B cell (primary cell): ENCODE measurements at regions not wholly inside any gene's neighbourhood (a gene's known extent, or its start where the extent isn't known, plus 50 kb on each side); places are given as distances from the start of the nearest gene placed in this dataset.

Experiments
- ATAC-seq: fragments of 200-7000 bp; cut with Tn5 transposase; one replicate; pipeline ENCODE4 v1.10.0; 2021; ENCODE audit warnings: low read depth, mild to moderate bottlenecking, moderate number of reproducible peaks, moderate library complexity
- CTCF ChIA-PET: fragments of 350-600 bp; sonication (Branson Sonifier 250); formaldehyde crosslinking; loops from one replicate; lab custom pipeline; 2021; ENCODE audit warnings: antibody characterized with exemption, inconsistent platforms; lab: Charles Lee
- POLR2A ChIA-PET: fragments of 350-600 bp; sonication (Branson Sonifier 250); formaldehyde crosslinking; loops from one replicate; lab custom pipeline; 2021; ENCODE audit warnings: antibody characterized with exemption; lab: Charles Lee
- DNase-seq: peaks from one replicate; pipeline ENCODE4 v3.0.0; 2013
- H2AFZ ChIP-seq: 2 replicates; pipeline ENCODE4 v1.6.1; 2012; ENCODE audit warnings: mild to moderate bottlenecking, low read depth, low read length; ENCODE audit not compliant: insufficient read depth, poor library complexity, severe bottlenecking
- H3K27ac ChIP-seq, 2 donors: 1 replicate in 1 of 2; 2 replicates in 1 of 2; pipeline ENCODE4 v1.5.1; 2012 to 2013; ENCODE audit warnings: low read length in 2 of 2, mild to moderate bottlenecking in 2 of 2, moderate library complexity in 1 of 2
- H3K27me3 ChIP-seq, 4 experiments: fragments of 200-600 bp in 1 of 4; sonication (generic) in 1 of 4; replicated peaks in 1 of 4; 1 replicate in 2 of 4; 2 replicates in 2 of 4; pipeline versions ENCODE4 v1.6.1 to v1.7.0; 2013 to 2016; ENCODE audit warnings: low read length in 3 of 4, mild to moderate bottlenecking in 2 of 4, mixed read lengths in 1 of 4, moderate library complexity in 1 of 4; ENCODE audit not compliant: insufficient read depth in 4 of 4, control insufficient read depth in 3 of 4; ENCODE audit errors: control extremely low read depth in 1 of 4
- H3K36me3 ChIP-seq, 2 experiments: replicated peaks in 1 of 2; 1 replicate in 1 of 2; 2 replicates in 1 of 2; pipeline versions ENCODE4 v1.6.1 to v1.7.1; 2013; ENCODE audit warnings: low read length in 1 of 2; ENCODE audit not compliant: insufficient read depth in 2 of 2, control insufficient read depth in 1 of 2; ENCODE audit errors: control extremely low read depth in 1 of 2, extremely low read depth in 1 of 2
- H3K4me1 ChIP-seq, 2 donors: fragments of 200-600 bp in 1 of 2; sonication (generic) in 1 of 2; 1 replicate in 1 of 2; 2 replicates in 1 of 2; pipeline versions ENCODE4 v1.5.1 to v1.6.1; 2013 to 2017; ENCODE audit warnings: low read length in 2 of 2; ENCODE audit not compliant: control insufficient read depth in 2 of 2, insufficient read depth in 2 of 2
- H3K4me2 ChIP-seq: replicated peaks from 2 replicates; pipeline ENCODE3; 2012; ENCODE audit warnings: mild to moderate bottlenecking, low read depth, low read length; ENCODE audit not compliant: poor library complexity, severe bottlenecking
- H3K4me3 ChIP-seq, 5 experiments: fragments of 200-600 bp in 1 of 5; sonication (generic) in 1 of 5; 1 replicate in 3 of 5; 2 replicates in 2 of 5; pipeline versions ENCODE4 v1.5.1 to v1.7.0; 2011 to 2016; ENCODE audit warnings: low read length in 4 of 5, mild to moderate bottlenecking in 4 of 5, low read depth in 2 of 5, control low read depth in 1 of 5, moderate library complexity in 1 of 5; ENCODE audit not compliant: insufficient read depth in 1 of 5; ENCODE audit errors: control extremely low read depth in 1 of 5, extremely low read depth in 1 of 5
- H3K79me2 ChIP-seq: fragments of 200-600 bp; sonication (generic); one replicate; pipeline ENCODE4 v1.6.0; 2016; ENCODE audit warnings: low read length; ENCODE audit not compliant: control insufficient read depth, insufficient read depth
- H3K9ac ChIP-seq: fragments of 200-600 bp; sonication (generic); 2 replicates; pipeline ENCODE4 v1.6.1; 2017; ENCODE audit warnings: mild to moderate bottlenecking, low read length, moderate library complexity
- H3K9me3 ChIP-seq, 3 donors: one replicate each; pipeline versions ENCODE4 v1.6.1 to v1.7.1; 2013; ENCODE audit warnings: low read length in 2 of 3; ENCODE audit not compliant: control insufficient read depth in 2 of 3, insufficient read depth in 1 of 3; ENCODE audit errors: control extremely low read depth in 1 of 3
- H4K20me1 ChIP-seq: 2 replicates; pipeline ENCODE4 v1.6.0; 2012; ENCODE audit warnings: mild to moderate bottlenecking, low read length; ENCODE audit not compliant: insufficient read depth, control insufficient read depth, poor library complexity, severe bottlenecking
- H3K27ac Mint-ChIP-seq: one replicate; pipeline ENCODE4 v1.8.0; 2021; ENCODE audit warnings: mixed read lengths
- H3K27me3 Mint-ChIP-seq: one replicate; pipeline ENCODE4 v1.8.0; 2021; ENCODE audit warnings: mixed read lengths
- H3K4me1 Mint-ChIP-seq: one replicate; pipeline ENCODE4 v1.8.0; 2021; ENCODE audit warnings: mixed read lengths
- H3K4me3 Mint-ChIP-seq: one replicate; pipeline ENCODE4 v1.8.0; 2021; ENCODE audit warnings: mixed read lengths
- H3K9me3 Mint-ChIP-seq: one replicate; pipeline ENCODE4 v1.8.0; 2022; ENCODE audit warnings: mixed read lengths; ENCODE audit not compliant: insufficient read depth
- EZH2 ChIP-seq: IDR thresholded peaks from 2 replicates; pipeline ENCODE4 v1.6.1; 2012; ENCODE audit warnings: borderline replicate concordance, low read depth, mild to moderate bottlenecking, moderate library complexity, low read length; ENCODE audit not compliant: insufficient read depth, poor library complexity, severe bottlenecking
- WGBS: methylation state at CpG from one replicate; pipeline ENCODE4 v1.1.5; 2013; ENCODE audit warnings: missing lambda C conversion rate; ENCODE audit not compliant: insufficient coverage; 5-methylcytosine and 5-hydroxymethylcytosine counted together
- intact Hi-C: fragments of 100-400 bp; cut with micrococcal nuclease; formaldehyde crosslinking; loops from one replicate; pipeline ENCODE4 v1.10.0; 2022
- TF ChIP-seq, protein P1 (sequence below): fragments of 200-600 bp; IDR thresholded peaks from one replicate; pipeline ENCODE4 v1.8.0; 2022; ENCODE audit warnings: antibody characterized with exemption, mild to moderate bottlenecking

- Histone ChIP-seq H3K9me3 (peaks cover 0 to 16% (median 0%) of the 10 kb centered on the region in 3 donors), H3K27me3 (peaks cover 0 to 23% (median 15%) of the 10 kb centered on the region in 4 experiments), H3K27ac (no peak overlapping the region), H3K79me2 (no peaks in the 10 kb centered on the region), H3K4me3 (no peak overlapping the region), H4K20me1 (no peaks in the 10 kb centered on the region), H2AFZ (no peak overlapping the region), H3K9ac (no peak overlapping the region), H3K4me2 (no peak overlapping the region), H3K4me1 (peaks cover 16 to 21% of the 10 kb centered on the region in 2 donors), H3K36me3 (no peaks in the 10 kb centered on the region)
- Mint-ChIP-seq H3K4me3 (no peak overlapping the region), H3K9me3 (no peaks in the 10 kb centered on the region), H3K27ac (no peak overlapping the region), H3K4me1 (peaks cover 16% of the 10 kb centered on the region), H3K27me3 (peaks cover 26% of the 10 kb centered on the region)
- intact Hi-C loops = no loop called here
- ChIA-PET POLR2A (no interaction called here), CTCF (no interaction called here)
- no peak for TF ChIP-seq EZH2
- TF ChIP-seq, protein P1, sequence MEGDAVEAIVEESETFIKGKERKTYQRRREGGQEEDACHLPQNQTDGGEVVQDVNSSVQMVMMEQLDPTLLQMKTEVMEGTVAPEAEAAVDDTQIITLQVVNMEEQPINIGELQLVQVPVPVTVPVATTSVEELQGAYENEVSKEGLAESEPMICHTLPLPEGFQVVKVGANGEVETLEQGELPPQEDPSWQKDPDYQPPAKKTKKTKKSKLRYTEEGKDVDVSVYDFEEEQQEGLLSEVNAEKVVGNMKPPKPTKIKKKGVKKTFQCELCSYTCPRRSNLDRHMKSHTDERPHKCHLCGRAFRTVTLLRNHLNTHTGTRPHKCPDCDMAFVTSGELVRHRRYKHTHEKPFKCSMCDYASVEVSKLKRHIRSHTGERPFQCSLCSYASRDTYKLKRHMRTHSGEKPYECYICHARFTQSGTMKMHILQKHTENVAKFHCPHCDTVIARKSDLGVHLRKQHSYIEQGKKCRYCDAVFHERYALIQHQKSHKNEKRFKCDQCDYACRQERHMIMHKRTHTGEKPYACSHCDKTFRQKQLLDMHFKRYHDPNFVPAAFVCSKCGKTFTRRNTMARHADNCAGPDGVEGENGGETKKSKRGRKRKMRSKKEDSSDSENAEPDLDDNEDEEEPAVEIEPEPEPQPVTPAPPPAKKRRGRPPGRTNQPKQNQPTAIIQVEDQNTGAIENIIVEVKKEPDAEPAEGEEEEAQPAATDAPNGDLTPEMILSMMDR = no peak
- WGBS = 88% methylated on average over 28 of the region's 29 CpGs
- no peak for ATAC-seq
- DNase-seq = no peak
These were observed 70.4 kb upstream of the TBCA start for GRCh38 chr5:77846422-77847128.

- no peak overlapping the region for H3K27ac Mint-ChIP-seq
- no peaks in the 10 kb centered on the region for H3K9me3 Mint-ChIP-seq
- intact Hi-C loops = no loop called here
- peak overlapping the region; percentile 86 for H3K4me3 Mint-ChIP-seq
- peaks cover 0 to 23% (median 15%) of the 10 kb centered on the region in 4 experiments for H3K27me3 ChIP-seq
- H3K9ac ChIP-seq = peak overlapping the region; percentile 72
- H3K4me1 ChIP-seq = peaks cover 16% of the 10 kb centered on the region in 2 donors
- H3K79me2 ChIP-seq = no peaks in the 10 kb centered on the region
- ChIA-PET POLR2A (interaction anchor here (0.7 kb wide), 1 partner anchor 1773 kb away, joined by 3 read pairs; no protein-coding TSS in a partner anchor), CTCF (no interaction called here)
- peak overlapping the region; percentile 73 for H2AFZ ChIP-seq
- peaks cover 0 to 4% (median 0%) of the 10 kb centered on the region in 3 donors for H3K9me3 ChIP-seq
- no peaks in the 10 kb centered on the region for H4K20me1 ChIP-seq
- ATAC-seq (no peak), DNase-seq (no peak)
- peak overlapping the region; percentile 92 for H3K4me2 ChIP-seq
- peaks cover 9% of the 10 kb centered on the region for H3K4me1 Mint-ChIP-seq
- TF ChIP-seq, protein P1 = no peak
- TF ChIP-seq EZH2 = no peak
- H3K27me3 Mint-ChIP-seq = peaks cover 30% of the 10 kb centered on the region
- no CpG with 5 or more reads among the region's 5 CpGs for WGBS
- H3K36me3 ChIP-seq = no peaks in the 10 kb centered on the region
- no peak overlapping the region for H3K27ac ChIP-seq
- H3K4me3 ChIP-seq = peak overlapping the region in 1 of 5 experiments; percentile 67
These were observed 69.1 kb upstream of the TBCA start for GRCh38 chr5:77845324-77845646.
